NT2/D1 (cell line): ENCODE measurements at regions not wholly inside any gene's neighbourhood (a gene's known extent, or its start where the extent isn't known, plus 50 kb on each side); places are given as distances from the start of the nearest gene placed in this dataset.

Source experiments
- DNase-seq: peaks from one replicate; pipeline ENCODE4 v3.0.0-alpha.2; 2011; ENCODE audit warnings: low read depth, low spot score
- H3K27me3 ChIP-seq: 2 replicates; pipeline ENCODE4 v1.6.0; 2011; ENCODE audit warnings: mild to moderate bottlenecking; ENCODE audit not compliant: insufficient read length, insufficient read depth
- H3K36me3 ChIP-seq: 2 replicates; pipeline ENCODE4 v1.6.1; 2011; ENCODE audit warnings: mild to moderate bottlenecking, low read length, mixed read lengths; ENCODE audit not compliant: insufficient read depth, insufficient read length
- H3K4me1 ChIP-seq: 2 replicates; pipeline ENCODE4 v1.5.1; 2011; ENCODE audit not compliant: insufficient read depth, insufficient read length
- H3K4me3 ChIP-seq: 2 replicates; pipeline ENCODE4 v1.5.1; 2011; ENCODE audit warnings: low read depth; ENCODE audit not compliant: insufficient read length
- H3K9ac ChIP-seq: 2 replicates; pipeline ENCODE4 v1.6.0; 2011; ENCODE audit warnings: low read depth; ENCODE audit not compliant: insufficient read length
- H3K9me3 ChIP-seq: 2 replicates; pipeline ENCODE4 v1.5.1; 2011; ENCODE audit warnings: mild to moderate bottlenecking, low read length; ENCODE audit not compliant: insufficient read depth
- SUZ12 ChIP-seq: IDR thresholded peaks from 2 replicates; pipeline ENCODE4 v1.6.1; 2011; ENCODE audit not compliant: insufficient read length, insufficient read depth; ENCODE audit errors: extremely low read depth
- YY1 ChIP-seq: IDR thresholded peaks from 2 replicates; pipeline ENCODE4 v1.6.1; 2011; ENCODE audit not compliant: insufficient read length, insufficient read depth
- ZNF274 ChIP-seq: IDR thresholded peaks from 2 replicates; pipeline ENCODE4 v1.6.1; 2011; ENCODE audit warnings: mild to moderate bottlenecking, low read depth, low read length

DNA sequence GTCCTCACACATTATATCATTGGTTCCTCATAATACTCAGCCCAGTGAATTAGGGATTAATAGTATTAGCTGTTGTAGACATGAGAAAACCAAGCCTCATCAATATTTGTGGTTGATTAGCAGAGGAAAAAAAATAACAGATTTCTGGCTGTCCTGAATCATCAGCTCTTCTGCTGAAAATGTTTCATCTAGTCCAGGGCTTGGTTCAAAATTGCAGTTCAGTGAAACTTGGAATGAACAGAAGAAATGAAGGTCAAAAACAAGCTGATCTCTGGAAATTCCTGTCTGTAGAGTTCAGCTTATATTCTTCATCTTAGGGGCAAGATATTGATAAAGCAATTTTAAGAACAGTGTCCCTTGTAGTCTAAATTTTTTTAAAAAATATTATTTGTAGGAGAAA is 361.1 kb upstream of the CCDC179 start:
- Histone ChIP-seq H3K27me3 (no peaks in the 10 kb centered on the region), H3K4me3 (no peak overlapping the region), H3K36me3 (no peaks in the 10 kb centered on the region), H3K4me1 (no peaks in the 10 kb centered on the region), H3K9ac (no peak overlapping the region), H3K9me3 (no peaks in the 10 kb centered on the region)
- no peak for DNase-seq
- no peak for TF ChIP-seq SUZ12
- TF ChIP-seq ZNF274 = no peak
- no peak for TF ChIP-seq YY1

- Histone ChIP-seq H3K9ac (no peak overlapping the region), H3K4me1 (no peaks in the 10 kb centered on the region), H3K27me3 (no peaks in the 10 kb centered on the region), H3K4me3 (no peak overlapping the region), H3K9me3 (no peaks in the 10 kb centered on the region), H3K36me3 (no peaks in the 10 kb centered on the region)
- TF ChIP-seq SUZ12 = no peak
- no peak for TF ChIP-seq ZNF274
- TF ChIP-seq YY1 = no peak
- no peak for DNase-seq
Measured at GRCh38 chr11:23226331-23227077, 366.2 kb upstream of the CCDC179 start.

DNA sequence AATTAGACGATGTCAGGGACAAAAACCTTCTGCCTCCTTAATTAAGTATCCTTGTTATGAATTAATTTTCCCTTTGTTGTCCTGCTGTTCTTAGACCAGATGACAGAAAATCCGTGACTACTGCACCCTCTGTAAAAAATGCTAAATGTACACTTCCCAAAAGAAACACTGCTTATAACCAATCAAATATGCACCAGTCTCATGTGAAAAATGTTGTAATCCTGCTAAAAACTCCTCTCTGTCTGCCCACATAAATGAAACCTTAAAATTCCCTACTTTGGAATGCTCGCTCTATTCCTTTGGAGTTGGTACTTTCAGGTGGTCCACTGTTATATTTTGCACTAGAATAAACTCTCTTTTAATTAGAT is 366.8 kb upstream of the CCDC179 start:
- no peak for DNase-seq
- no peak overlapping the region for H3K4me3 ChIP-seq
- TF ChIP-seq YY1 (no peak), SUZ12 (no peak), ZNF274 (no peak)

DNA sequence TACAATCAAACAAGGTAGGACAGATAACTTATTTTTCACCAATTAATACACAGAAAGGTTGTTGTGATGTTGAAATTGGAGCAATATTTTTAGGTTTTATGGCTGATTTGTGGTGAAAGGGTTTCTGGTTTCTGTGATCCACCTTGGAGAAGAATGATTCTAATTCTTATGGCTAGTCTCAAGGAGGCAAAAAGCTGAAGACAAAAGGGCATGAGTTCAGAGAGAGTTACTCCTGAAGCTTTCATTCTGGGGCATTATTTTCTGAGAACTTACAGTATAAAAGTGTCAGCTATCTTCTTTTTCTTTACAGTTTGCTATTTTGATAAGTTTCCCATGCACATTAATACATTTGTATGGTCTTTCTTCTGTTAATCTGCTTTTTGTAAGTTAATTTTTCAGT is 372.4 kb upstream of the CCDC179 start:
- no peak overlapping the region for H3K9ac ChIP-seq
- H3K4me3 ChIP-seq = no peak overlapping the region
- TF ChIP-seq YY1 = no peak
- TF ChIP-seq SUZ12 = no peak
- H3K36me3 ChIP-seq = no peaks in the 10 kb centered on the region
- DNase-seq = no peak
- H3K27me3 ChIP-seq = no peaks in the 10 kb centered on the region
- H3K9me3 ChIP-seq = no peaks in the 10 kb centered on the region
- no peaks in the 10 kb centered on the region for H3K4me1 ChIP-seq

More for the DNA sequence above, 366.8 kb upstream of the CCDC179 start:
- Histone ChIP-seq H3K36me3 (no peaks in the 10 kb centered on the region), H3K27me3 (no peaks in the 10 kb centered on the region), H3K4me1 (no peaks in the 10 kb centered on the region), H3K9me3 (no peaks in the 10 kb centered on the region), H3K9ac (no peak overlapping the region)

- no peak for DNase-seq
- Histone ChIP-seq H3K9ac (no peak overlapping the region), H3K9me3 (no peaks in the 10 kb centered on the region), H3K4me1 (no peaks in the 10 kb centered on the region), H3K27me3 (no peaks in the 10 kb centered on the region), H3K36me3 (no peaks in the 10 kb centered on the region), H3K4me3 (no peak overlapping the region)
- no peak for TF ChIP-seq YY1
- TF ChIP-seq SUZ12 = no peak
Measured at GRCh38 chr11:23233075-23233474, 372.8 kb upstream of the CCDC179 start.

DNA sequence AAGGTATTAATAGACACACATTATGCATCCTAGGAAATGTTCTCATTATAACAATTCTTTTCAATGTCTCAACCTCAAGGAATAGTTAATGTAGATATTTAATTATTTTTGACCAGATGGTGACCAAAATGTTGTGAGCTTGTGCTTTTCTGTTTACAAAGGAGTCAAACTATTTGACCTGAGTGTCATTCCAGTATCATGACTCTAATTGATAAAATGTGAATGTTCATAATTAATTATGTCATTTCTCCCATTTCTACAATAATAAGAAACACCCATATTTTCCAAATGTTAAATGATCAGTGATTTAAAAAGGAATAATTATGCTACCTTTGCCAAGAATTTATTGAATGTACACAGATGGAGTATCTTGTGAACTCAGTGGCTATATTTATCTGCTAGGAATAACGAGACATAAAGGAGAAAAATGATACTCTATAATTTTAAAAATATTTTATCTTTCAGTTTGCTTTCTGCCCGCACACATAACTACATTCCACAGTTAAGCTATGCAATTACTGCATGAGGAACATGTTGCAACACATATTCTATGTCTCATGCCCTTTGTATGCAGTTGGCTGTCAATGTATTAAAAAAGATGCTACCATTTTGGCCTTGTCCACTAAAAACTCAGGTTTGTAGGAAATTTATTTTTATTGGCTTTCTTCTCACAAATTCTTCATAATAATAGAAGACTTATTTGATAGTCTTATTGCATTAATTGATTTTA is 376.7 kb upstream of the CCDC179 start:
- Histone ChIP-seq H3K4me1 (no peaks in the 10 kb centered on the region), H3K9ac (no peak overlapping the region), H3K36me3 (no peaks in the 10 kb centered on the region), H3K27me3 (no peaks in the 10 kb centered on the region), H3K4me3 (no peak overlapping the region), H3K9me3 (no peaks in the 10 kb centered on the region)
- DNase-seq = no peak
- TF ChIP-seq ZNF274 (no peak), SUZ12 (no peak), YY1 (no peak)

GRCh38 chr11:23252426-23252825 is 392.2 kb upstream of the CCDC179 start:
- no peak for DNase-seq
- Histone ChIP-seq H3K9ac (no peak overlapping the region), H3K4me3 (no peak overlapping the region), H3K4me1 (no peaks in the 10 kb centered on the region), H3K36me3 (no peaks in the 10 kb centered on the region), H3K9me3 (no peaks in the 10 kb centered on the region), H3K27me3 (no peaks in the 10 kb centered on the region)
- no peak for TF ChIP-seq SUZ12
- TF ChIP-seq ZNF274 = no peak
- TF ChIP-seq YY1 = no peak
